GM18519 (cell line): ENCODE measurements at regions not wholly inside any gene's neighbourhood (a gene's known extent, or its start where the extent isn't known, plus 50 kb on each side); places are given as distances from the start of the nearest gene placed in this dataset.
"Not testable (repeated sequence)": the region's sequence is repeated elsewhere in the genome, so short reads cannot be mapped to it uniquely, and the experiment has no call there.

Experiments
- ATAC-seq: cut with Tn5 transposase; IDR thresholded peaks from one replicate; pipeline ENCODE4 v1.9.1; 2021; ENCODE audit warnings: mild to moderate bottlenecking, moderate library complexity; ENCODE audit not compliant: unreplicated experiment, low FRiP score

DNA sequence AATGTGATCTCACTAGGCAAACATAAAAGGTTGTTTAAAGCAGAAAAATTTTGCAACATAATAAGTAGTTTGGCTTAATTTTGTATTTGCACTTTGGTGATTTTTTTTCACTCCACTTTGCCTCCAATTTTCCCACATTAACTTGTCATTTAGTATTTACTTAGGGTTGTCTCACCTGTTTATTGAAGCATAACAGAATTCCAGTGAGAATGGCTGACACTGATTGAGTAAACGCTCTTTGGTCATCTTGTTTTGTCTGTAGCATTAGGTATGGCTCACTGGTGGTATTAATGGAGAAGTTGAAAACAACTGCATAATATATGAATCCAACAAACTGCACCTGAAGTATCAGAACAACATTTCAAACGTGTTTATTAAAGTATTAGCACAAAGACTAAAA, 799.5 kb upstream of the ADGRL3 start:
- ATAC-seq = no peak

DNA sequence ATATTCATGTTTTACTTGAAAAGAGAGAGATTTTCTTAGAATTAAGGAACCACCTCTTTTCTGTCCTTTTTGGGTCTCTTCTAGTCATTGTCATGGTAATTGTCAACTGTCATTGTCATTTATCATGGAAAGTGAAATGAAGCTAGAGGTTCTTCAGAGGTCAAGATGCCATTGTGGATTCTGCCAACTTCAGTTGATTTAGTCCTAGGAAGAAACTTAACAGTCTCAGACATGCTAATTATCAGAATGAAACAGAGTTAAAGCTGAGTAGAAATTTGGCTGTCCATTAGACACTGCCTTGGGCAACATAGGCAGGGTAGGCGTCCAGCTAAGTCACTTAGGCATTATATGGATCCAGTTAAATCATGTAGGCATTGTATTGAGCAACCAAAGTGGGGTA, 796.1 kb upstream of the ADGRL3 start:
- ATAC-seq = no peak

DNA sequence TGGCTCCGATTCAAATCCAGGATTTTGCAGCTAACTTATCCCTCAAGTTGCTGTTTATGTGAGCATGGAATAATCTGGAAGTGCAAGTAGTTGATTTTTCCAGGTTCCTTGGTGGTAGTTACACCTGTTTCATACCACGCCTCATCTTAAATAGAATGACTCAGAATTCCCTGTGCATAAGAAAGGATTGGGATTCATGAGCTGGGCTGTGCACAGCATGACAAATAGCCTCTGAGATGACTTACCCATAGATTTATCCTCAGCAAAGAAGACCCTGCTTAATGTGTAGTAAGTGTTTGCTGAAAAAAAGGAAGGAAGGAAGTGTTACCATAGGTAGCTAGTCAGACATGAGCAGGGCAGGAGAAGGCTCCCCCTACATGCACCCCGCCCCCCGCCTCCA, 777.7 kb upstream of the ADGRL3 start:
- no peak for ATAC-seq

DNA sequence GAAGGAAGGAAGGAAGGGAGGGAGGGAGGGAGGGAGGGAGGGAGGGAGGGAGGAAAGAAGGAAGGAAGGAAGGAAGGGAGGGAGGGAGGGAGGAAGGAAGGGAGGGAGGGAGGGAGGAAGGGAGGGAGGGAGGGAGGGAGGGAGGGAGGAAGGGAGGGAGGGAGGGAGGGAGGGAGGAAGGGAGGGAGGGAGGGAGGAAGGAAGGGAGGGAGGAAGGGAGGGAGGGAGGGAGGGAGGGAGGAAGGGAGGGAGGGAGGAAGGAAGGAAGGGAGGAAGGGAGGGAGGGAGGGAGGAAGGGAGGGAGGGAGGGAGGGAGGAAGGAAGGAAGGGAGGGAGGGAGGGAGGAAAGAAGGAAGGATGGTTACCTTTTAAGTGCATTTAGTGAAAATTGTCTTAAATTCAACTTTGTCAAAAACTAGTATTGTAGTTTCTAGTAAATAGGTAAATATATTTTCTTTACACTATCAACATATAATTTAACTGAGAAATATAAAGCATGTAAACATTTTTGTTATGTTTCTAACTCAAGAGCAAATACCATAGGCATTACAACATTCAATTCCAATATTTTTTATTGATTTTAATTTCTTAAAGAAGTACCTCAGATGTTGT, 776.4 kb upstream of the ADGRL3 start:
- not testable (repeated sequence) for ATAC-seq

DNA sequence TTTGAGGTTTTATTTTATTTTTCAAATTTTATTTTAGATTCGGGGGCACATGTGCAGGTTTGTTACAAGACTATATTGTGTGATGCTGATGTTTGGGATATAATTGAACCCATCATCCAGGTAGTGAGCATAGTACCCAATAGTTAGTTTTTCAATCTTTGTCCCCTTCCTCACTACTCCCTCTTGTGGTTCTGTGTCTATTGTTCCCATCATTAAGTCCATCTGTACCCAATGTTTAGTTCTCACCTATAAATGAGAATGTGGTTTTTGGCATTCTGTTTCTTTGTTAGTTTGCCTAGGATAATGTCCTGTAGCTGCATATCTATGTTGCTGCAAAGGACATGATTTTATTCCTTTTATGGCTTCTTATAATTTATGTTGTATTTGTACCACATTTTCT, 767.2 kb upstream of the ADGRL3 start:
- ATAC-seq = no peak

DNA sequence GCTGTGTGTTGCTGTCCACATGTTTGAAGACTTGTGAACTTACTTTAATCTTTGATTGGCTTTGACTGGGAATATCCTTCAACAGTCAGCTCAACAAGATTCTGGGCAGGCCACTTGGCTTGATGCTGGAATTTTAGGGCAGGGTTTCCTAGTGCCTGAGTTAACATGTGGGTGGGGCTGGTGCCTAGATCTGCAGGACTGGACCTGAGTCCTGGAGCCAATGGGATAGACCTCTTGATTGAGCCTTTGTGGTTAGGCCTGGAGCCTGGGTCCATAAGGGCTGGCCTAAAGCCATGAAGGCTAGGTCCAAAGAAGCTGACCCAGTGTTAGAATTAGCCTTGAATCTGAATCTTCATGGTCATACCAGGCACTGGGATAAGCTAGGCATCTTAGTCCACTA, 757.1 kb upstream of the ADGRL3 start:
- no peak for ATAC-seq

DNA sequence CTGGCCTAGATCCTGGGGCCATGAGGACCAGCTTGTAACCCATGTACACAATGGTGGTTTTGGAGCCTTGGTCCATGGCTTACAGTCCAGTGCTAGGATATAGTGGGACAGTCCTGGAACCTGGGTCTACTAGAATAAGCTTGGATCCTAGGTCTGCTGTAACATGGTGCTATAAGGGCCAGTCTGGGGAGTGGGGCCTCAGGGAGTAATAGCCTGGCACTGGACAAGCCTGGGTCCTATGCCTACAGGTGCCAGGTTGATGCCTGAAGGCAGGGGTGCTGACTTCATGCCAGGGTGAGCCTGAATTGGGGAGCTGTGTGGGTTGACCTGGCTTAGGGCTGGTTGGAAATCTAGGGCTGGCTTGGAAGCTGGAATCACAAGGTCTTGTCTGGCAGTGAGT, 756.3 kb upstream of the ADGRL3 start:
- ATAC-seq = no peak

DNA sequence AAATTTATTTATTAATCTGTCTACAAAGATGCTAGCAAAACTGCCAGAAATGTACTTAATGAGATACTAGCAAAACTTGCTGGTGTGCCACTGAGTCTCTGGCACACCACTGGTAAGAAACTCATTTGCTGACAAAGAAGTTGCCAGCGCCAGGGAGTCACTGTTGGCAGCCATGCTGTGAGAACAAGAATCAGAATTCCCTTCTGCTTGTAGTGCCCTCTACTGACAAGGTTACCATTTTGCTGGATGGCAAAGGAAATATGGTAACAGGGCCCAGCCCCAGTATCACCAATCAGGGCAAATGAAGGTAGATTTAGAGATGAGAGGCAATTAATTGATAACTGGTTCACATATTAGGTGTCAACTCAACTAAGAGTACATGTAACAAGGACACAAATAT, 750.1 kb upstream of the ADGRL3 start:
- ATAC-seq = no peak

DNA sequence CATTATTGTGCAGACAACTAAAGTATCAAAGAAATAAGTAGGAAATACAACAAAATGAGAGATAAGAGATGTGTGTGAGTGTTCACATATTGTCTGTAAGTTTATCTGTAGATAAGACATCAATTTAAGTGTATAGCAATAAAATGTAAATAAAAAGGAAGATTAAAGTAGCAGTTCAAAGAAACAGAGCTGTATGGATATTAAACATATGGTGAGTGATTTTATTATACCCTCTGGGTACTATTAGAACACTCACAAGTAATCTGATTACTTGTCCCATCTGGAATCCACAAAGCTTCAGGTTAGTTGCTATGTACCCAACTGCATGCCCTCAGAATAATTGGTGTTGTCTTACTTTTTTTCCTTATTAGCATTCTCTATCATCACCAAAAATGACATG, 747.9 kb upstream of the ADGRL3 start:
- ATAC-seq = no peak

DNA sequence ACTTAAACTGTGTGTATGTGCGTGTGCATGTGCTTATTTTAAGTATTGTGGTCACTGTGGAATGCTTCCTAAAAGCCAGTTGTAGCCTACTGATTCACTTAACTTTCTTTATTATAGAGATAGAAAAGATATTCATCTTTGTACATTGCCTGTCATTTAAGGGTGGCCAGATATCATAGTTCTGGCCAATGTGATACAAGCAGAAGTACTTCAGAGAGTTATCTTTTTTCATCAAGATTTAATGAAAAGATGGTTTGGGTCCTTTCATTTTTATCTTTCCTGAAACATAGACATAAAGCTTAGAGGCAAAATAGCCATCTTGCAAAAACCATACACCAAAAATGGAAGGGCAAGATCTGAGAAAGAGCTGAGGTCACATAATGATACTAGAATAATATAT, 744.7 kb upstream of the ADGRL3 start:
- no peak for ATAC-seq

DNA sequence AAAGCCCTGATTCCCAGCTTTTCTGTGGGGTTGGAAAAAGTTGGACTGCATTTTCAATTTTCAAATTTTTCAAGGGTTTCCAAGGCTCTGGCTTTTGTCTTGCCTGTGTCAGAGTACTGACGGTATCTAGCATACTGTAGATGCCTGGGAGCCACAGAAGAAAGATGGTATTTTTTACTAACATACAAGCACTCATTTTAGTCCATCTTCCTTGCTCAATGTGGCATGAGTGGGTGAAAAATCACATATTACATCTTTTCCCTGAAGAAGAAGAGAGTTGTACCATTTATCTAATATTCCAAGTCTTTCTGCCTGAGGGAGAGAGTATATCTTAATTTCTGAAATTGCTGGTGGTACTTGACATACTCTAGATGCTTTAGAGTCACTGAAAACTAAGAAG, 738.6 kb upstream of the ADGRL3 start:
- ATAC-seq = no peak

DNA sequence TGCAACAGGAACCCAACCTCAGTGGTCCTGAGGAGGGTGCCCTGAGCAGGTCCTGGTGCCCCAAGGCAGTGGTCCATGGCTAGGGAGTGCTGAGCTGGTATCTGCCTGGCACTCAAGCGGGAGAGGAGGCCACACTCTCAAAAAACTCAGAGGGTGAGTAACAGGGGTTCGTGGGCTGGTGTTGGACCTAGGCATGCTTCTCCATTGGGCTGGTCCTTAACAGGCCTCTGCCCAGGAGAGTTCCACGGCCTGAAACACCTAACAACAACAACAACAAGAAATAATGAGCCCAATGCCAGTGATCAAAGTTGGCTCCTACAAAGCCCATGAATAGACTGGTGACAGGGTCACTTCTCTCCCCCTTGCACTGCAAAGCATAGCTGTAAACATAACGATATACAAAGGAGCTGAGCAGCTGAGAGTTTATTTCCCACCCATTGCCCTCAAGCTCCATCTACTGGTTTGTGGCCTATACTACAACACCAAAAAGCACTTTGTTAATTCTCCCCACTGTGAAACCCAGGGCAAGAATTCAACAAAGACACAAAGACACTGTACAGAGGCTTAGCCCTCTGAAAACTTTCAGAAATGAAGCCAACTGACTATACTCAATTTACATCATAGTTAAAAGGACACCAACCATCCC, 736.1 kb upstream of the ADGRL3 start:
- peak; percentile 69 for ATAC-seq

DNA sequence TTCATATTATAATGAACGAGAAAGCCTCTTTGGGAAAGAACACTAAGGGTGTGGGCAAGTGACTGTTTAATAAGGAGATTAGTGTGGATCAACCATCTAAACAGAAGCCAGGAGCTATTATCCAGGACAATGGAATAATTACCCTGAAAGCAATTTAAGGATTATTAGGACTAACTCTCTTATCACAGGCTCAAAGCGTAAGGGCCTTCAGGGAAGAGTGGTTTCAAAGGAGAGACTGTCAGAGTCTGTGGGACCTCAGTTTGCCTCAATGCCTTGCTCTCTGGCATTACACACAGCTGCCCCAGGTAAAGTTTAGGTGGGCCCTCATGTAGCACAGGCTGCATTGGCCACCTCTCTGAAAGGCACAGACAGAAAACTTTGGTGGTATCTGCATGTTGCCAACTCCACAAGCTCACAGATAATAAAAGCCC, 717.2 kb upstream of the ADGRL3 start:
- no peak for ATAC-seq

DNA sequence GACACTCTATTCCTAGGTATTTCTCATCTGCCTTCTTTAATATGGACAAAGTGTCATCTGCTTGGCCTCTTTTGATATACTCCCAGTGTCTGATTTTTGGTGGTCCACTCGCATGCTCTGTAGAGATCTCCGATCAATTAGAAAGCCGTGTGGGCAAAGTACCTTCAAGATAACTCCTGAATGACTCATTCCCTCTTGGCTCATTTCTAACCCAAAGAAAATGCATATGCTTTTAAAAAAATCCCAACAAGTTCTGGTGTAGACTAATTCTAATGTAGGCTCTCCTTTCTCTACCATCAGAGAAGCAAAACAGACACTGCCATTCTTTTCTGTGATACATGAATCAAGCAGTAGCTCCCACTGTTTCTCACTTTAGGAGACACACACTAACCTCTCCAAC, 714.9 kb upstream of the ADGRL3 start:
- no peak for ATAC-seq

DNA sequence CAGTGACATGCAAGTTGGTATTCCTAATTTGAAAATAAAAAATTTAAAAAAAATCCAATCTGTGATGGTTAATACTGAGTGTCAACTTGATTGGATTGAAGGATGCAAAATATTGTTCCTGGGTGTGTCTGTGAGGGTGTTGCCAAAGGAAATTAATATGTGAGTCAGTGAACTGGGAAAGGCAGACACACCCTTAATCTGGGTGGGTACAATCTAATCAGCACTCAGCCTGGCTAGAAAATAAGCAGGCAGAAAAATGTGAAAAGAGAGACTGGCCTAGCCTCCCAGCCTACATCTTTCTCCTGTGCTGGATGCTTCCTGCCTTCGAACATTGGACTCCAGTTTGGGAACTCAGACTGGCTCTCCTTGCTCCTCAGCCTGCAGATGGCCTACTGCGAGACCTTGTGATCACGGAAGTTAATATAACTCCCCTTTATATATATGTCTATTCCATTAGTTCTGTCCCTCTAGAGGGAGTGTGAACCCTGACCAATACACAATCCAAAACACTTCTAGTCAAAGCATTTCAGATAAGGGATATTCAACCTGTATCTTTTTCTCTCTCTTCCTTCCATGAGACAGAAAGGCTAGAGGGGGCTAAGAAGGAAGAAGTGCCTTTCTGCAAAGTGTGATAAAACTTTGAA, 712.9 kb upstream of the ADGRL3 start:
- ATAC-seq = not testable (repeated sequence)

DNA sequence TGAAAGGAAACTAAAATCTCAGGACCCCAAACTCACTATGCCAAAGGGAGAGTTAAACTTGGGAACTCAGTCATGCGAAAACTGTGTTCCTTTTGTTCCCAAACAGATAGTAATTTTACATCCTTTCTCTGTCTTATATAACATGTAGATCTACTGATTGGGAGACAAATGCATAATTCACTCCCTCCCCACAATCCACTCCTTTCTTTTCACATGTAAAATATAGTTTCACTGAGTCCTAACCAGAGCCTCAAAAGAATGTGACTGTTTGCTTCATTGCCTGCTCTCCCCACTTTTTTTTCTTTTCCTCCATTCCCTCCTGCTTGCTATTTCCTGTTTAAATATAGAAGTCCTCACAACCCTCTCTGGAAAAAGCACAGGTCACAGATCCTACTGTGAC, 699.3 kb upstream of the ADGRL3 start:
- ATAC-seq = no peak

DNA sequence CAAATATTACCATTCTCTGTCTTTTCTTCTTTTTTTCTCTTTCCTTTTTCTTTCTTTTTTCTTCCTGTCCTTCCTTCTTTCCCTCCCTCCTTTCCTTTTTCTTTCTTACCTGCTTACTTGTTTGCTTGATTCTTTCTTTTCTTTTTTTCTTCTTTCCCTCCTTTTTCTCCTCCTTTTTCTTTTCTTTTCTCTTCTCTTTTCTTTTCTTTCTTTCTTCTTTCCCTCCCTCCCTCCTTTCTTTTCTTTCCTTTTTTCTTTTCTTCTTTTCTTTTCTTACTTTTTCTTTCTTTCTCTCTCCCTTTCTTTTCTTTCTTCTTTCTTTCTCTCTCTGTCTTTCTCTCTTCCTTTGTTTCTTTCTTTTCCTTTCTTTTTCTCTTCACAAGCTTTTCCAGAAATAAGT, 697.4 kb upstream of the ADGRL3 start:
- ATAC-seq = no peak

DNA sequence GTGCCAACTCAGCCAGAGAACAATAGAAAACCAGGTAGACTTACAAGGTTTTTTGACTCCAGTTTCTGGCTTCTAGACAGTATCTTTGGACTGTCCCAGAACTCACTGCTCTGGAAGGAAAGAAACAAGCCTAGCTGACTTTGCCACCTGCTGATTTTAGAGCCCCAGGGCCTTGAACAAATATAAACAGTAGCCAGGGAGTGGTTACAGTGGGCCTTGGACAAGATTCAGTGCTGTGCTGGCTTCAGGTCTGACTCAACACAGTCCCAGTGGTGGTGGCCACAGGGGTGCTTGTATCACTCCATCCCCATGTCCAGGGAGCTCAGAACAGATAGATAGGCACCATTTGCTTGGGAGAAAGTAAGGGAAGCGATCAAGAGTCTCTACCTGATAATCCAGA, 694.1 kb upstream of the ADGRL3 start:
- no peak for ATAC-seq

DNA sequence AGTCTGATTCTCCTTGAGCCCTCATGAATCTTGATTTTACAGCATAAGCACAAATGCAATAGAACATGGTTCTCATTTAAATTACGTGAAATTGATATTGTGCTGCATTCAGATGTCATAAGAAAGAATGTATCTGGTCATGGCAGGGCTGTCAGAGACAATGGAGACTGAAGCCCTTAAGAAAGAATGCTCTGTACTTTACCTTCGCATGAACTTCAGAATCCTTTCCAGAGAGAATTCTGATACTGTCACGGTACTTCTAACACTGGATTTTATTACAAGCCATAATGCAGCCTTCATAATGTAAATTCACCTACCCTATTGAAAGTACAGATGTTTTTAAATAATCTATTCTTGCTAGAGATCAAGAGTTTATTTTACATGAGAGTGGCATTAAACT, 677.9 kb upstream of the ADGRL3 start:
- ATAC-seq = no peak

DNA sequence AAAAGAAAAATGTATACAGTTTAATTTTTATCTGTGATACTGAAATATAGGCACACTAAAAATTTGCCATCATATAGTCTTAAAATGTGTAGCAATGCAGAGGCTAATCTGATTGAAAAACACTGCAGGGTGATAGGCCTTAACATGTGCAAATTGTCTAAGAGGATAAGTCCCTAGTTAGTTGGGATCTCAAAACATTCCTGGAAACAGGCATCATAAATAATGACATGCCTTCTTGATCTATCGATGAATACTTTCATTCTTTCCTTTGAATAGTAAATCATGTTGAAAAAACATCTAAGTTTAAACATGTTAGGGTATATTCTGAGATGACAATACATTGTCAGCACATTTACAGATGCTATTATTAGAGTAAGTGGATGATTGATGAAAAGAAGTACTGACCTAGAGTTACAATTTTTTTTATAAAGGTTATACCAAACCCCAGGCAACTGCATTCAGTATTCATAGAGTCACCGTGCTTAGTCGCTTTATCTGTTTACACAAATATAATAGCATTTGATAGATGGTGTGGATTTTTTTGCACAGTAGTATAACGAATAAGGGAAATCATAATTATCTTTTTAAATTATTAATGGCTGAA, 668.2 kb upstream of the ADGRL3 start:
- ATAC-seq = no peak

DNA sequence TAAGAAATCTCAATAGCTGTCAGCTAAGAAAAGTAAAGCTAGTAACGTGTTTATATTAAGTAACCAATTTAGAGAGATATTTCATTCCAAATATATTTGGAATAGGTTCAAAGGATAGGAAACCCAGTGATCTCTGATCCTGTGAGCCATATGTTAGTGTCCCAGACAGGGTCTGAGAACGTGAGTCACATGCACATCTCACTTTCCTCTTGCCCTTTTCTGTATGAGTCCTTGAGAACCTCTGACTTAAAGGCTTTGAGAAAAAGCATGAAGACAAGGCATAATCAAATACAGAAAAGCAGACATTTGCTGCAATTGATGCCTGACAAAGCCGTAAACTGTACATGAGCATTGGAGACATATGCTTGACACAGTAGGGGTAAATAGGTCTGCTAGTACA, 655.1 kb upstream of the ADGRL3 start:
- no peak for ATAC-seq

DNA sequence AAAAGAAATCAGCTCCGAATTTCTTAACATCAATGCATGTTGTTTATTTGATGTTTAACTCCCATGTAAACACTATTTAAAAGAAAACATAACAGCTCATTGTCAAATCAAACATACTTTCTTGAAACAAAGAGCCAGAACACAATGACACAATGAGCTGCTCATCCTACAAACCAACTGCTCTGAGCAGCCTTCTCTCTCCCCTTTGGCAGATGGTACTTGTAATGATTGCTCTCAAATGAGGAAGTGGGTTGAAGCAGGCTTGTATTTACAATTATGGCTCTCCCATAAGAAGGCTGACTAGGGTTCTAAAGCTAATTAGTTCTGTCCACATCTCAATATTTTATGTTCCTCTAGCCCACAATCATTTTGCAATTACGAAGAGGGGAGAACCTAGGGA, 637.8 kb upstream of the ADGRL3 start:
- no peak for ATAC-seq
